ENCODE measurements at regions not wholly inside any gene's neighbourhood (a gene's known extent, or its start where the extent isn't known, plus 50 kb on each side); places are given as distances from the start of the nearest gene placed in this dataset.

DNA sequence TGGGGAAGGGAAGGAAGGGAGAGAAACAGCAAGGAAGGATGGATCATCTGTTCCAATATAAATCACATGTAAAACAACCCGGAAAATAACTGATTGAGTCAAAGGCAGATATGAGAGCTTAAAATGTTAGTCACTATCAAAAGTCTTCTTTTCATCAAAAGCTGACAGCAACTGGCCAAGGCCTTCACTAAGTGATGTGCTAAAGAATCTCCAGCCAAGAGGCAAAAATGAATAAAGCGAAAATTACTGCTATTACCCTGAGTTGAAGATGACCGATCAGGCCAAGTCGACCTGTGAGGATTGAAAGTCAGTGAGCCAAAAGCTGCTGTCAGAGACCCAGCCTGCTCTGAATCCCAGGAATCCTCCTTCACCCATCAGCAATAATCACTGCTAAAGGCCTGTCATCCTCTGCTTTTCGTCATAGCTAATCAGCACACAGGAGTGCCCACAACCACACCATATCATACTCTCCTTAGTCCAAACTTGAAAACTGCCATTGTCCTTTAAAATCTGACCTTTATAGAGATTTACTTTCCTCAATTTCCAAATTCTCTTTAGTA lies 736.9 kb downstream of the TLE1 start:
- no peaks in the 10 kb centered on the region for H3K27me3 ChIP-seq (ENCODE audit: control insufficient read depth in 1 of 2, insufficient read depth in 2 of 2, low read length in 2 of 2)
- intact Hi-C loops (cut with micrococcal nuclease; ENCODE audit: unreplicated experiment) (no loop called here), in situ Hi-C loops (cut with HindIII; ENCODE audit: extremely low pct_ligation_motif_present, low pct_unique_long_range_greater_than_20kb) (no loop called here)
- no peaks in the 10 kb centered on the region for H3K4me1 ChIP-seq (ENCODE audit: insufficient read depth, low read length)
- no peak overlapping the region for H3K4me3 ChIP-seq (replicated peaks in 1 of 3; ENCODE audit: insufficient read depth in 1 of 3, low read depth in 2 of 3, low read length in 3 of 3)
- no peaks in the 10 kb centered on the region for H4K20me1 ChIP-seq (ENCODE audit: insufficient read depth, low read length)
- H3K4me2 ChIP-seq (ENCODE audit: low read depth, low read length), result no peak overlapping the region
- no peaks in the 10 kb centered on the region for H3K36me3 ChIP-seq (replicated peaks in 1 of 2; ENCODE audit: control insufficient read depth in 1 of 2, insufficient read depth in 2 of 2, low read length in 2 of 2)
- no peak overlapping the region for H2AFZ ChIP-seq (ENCODE audit: low read length)
- no TSS peak for BruUV-seq (replicated peaks)
- no peak for TF ChIP-seq THAP11 (CRISPR knock-in tag; IDR thresholded peaks at IDR 0.05)
- no peak for TF ChIP-seq SNRNP70 (IDR thresholded peaks at IDR 0.05; ENCODE audit: low read depth, low read length)
- TF ChIP-seq KDM3A (CRISPR knock-in tag; IDR thresholded peaks at IDR 0.05; ENCODE audit: low read depth), result no peak
- no peak for TF ChIP-seq RBM39 (IDR thresholded peaks at IDR 0.05; ENCODE audit: low read depth, low read length, poor library complexity, severe bottlenecking)
- TF ChIP-seq, protein P1, sequence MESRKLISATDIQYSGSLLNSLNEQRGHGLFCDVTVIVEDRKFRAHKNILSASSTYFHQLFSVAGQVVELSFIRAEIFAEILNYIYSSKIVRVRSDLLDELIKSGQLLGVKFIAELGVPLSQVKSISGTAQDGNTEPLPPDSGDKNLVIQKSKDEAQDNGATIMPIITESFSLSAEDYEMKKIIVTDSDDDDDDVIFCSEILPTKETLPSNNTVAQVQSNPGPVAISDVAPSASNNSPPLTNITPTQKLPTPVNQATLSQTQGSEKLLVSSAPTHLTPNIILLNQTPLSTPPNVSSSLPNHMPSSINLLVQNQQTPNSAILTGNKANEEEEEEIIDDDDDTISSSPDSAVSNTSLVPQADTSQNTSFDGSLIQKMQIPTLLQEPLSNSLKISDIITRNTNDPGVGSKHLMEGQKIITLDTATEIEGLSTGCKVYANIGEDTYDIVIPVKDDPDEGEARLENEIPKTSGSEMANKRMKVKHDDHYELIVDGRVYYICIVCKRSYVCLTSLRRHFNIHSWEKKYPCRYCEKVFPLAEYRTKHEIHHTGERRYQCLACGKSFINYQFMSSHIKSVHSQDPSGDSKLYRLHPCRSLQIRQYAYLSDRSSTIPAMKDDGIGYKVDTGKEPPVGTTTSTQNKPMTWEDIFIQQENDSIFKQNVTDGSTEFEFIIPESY (CRISPR knock-in tag; IDR thresholded peaks at IDR 0.05), result no peak
- TF ChIP-seq ZFP36 (IDR thresholded peaks at IDR 0.05; ENCODE audit: borderline replicate concordance, low read depth, low read length, partially characterized antibody), result no peak
- TF ChIP-seq HOXA5 (CRISPR knock-in tag; IDR thresholded peaks at IDR 0.05), result no peak
- TF ChIP-seq SPEN (CRISPR knock-in tag; IDR thresholded peaks at IDR 0.05; ENCODE audit: low read depth), result no peak
- TF ChIP-seq MTA3 (CRISPR knock-in tag; IDR thresholded peaks at IDR 0.05), result no peak
- no peak for TF ChIP-seq KAT7 (CRISPR knock-in tag; IDR thresholded peaks at IDR 0.05; ENCODE audit: borderline replicate concordance)
- no peak for TF ChIP-seq ZBTB42 (CRISPR knock-in tag; IDR thresholded peaks at IDR 0.05)
- TF ChIP-seq, protein P2, sequence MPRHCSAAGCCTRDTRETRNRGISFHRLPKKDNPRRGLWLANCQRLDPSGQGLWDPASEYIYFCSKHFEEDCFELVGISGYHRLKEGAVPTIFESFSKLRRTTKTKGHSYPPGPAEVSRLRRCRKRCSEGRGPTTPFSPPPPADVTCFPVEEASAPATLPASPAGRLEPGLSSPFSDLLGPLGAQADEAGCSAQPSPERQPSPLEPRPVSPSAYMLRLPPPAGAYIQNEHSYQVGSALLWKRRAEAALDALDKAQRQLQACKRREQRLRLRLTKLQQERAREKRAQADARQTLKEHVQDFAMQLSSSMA (CRISPR knock-in tag; IDR thresholded peaks at IDR 0.05), result no peak
- no peak for TF ChIP-seq IRX3 (CRISPR knock-in tag; IDR thresholded peaks at IDR 0.05; ENCODE audit: borderline replicate concordance, low read depth)
- TF ChIP-seq HNRNPLL (IDR thresholded peaks at IDR 0.05; ENCODE audit: low read depth, low read length, poor library complexity, severe bottlenecking), result no peak
- TF ChIP-seq, protein P3, sequence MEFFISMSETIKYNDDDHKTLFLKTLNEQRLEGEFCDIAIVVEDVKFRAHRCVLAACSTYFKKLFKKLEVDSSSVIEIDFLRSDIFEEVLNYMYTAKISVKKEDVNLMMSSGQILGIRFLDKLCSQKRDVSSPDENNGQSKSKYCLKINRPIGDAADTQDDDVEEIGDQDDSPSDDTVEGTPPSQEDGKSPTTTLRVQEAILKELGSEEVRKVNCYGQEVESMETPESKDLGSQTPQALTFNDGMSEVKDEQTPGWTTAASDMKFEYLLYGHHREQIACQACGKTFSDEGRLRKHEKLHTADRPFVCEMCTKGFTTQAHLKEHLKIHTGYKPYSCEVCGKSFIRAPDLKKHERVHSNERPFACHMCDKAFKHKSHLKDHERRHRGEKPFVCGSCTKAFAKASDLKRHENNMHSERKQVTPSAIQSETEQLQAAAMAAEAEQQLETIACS (CRISPR knock-in tag; IDR thresholded peaks at IDR 0.05), result no peak
- no peak for TF ChIP-seq MATR3 (CRISPR knock-in tag; IDR thresholded peaks at IDR 0.05)
- no peak overlapping the region for H3K27ac ChIP-seq (ENCODE audit: extremely low read length, insufficient read depth, low read length)
- no peak overlapping the region for H3K9ac ChIP-seq (ENCODE audit: insufficient read depth, low read depth, low read length)
- ChIA-PET POLR2A (no interaction called here), CTCF (ENCODE audit: low intra/inter-chr PET ratio, low total read pairs) (no interaction called here)
- no peaks in the 10 kb centered on the region for H3K79me2 ChIP-seq (ENCODE audit: insufficient read depth, low read length)
- ATAC-seq (no peak), DNase-seq (ENCODE audit: low spot score) (no peak), FAIRE-seq (no peak)
- no peaks in the 10 kb centered on the region for H3K9me3 ChIP-seq (ENCODE audit: low read length)
- 18% methylated on average over 5 of the region's 5 CpGs for WGBS (ENCODE audit: low lambda C conversion rate)
